A673 (cell line): ENCODE measurements at regions not wholly inside any gene's neighbourhood (a gene's known extent, or its start where the extent isn't known, plus 50 kb on each side); places are given as distances from the start of the nearest gene placed in this dataset.

Experiments
- EZH2 ChIP-seq: fragments of 200-600 bp; sonication (generic); IDR thresholded peaks from 2 replicates; pipeline ENCODE4 v1.6.1; 2017; ENCODE audit warnings: borderline replicate concordance, low read depth, mild to moderate bottlenecking, mixed read lengths, antibody characterized with exemption, low read length; ENCODE audit not compliant: poor library complexity, severe bottlenecking
- TF ChIP-seq, protein P1 (sequence below): fragments of 300-800, 200-600 bp; sonication (generic); conservative IDR thresholded peaks from 2 replicates; pipeline ENCODE4 v1.5.1; 2017; ENCODE audit warnings: low read depth, mild to moderate bottlenecking, antibody characterized with exemption, low read length, moderate library complexity, mixed read lengths

DNA sequence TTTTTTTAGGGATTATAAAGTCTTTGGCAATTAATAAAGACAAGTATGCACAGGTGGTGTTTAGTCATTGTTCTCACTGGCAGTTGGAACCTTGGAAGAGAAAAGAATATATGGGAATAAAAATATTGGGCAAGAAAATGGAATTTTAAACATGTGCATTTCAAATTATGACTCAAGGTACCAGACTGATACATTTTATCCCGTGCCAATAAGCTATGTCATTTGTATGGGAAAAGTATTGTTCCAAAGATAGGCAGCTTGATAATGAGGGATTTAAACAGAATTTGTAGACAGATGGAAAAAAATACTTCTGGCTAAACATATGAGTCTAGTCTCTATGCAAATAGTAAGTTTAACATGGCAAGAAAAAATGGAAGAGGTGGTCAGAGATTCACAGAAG, 169.5 kb upstream of the UFM1 start:
- no peak for TF ChIP-seq EZH2
- TF ChIP-seq, protein P1, sequence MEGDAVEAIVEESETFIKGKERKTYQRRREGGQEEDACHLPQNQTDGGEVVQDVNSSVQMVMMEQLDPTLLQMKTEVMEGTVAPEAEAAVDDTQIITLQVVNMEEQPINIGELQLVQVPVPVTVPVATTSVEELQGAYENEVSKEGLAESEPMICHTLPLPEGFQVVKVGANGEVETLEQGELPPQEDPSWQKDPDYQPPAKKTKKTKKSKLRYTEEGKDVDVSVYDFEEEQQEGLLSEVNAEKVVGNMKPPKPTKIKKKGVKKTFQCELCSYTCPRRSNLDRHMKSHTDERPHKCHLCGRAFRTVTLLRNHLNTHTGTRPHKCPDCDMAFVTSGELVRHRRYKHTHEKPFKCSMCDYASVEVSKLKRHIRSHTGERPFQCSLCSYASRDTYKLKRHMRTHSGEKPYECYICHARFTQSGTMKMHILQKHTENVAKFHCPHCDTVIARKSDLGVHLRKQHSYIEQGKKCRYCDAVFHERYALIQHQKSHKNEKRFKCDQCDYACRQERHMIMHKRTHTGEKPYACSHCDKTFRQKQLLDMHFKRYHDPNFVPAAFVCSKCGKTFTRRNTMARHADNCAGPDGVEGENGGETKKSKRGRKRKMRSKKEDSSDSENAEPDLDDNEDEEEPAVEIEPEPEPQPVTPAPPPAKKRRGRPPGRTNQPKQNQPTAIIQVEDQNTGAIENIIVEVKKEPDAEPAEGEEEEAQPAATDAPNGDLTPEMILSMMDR = no peak
